CD4-positive, alpha-beta T cell treated with Interleukin-17A for 1 hour (primary cell): ENCODE measurements at regions not wholly inside any gene's neighbourhood (a gene's known extent, or its start where the extent isn't known, plus 50 kb on each side); places are given as distances from the start of the nearest gene placed in this dataset.

ENCODE experiments used
- DNase-seq: peaks from one replicate; pipeline ENCODE4 v3.0.0-alpha.2; 2020

- DNase-seq = no peak
These were observed 363.7 kb downstream of the ALG10 start for GRCh38 chr12:34386016-34386415.

DNA sequence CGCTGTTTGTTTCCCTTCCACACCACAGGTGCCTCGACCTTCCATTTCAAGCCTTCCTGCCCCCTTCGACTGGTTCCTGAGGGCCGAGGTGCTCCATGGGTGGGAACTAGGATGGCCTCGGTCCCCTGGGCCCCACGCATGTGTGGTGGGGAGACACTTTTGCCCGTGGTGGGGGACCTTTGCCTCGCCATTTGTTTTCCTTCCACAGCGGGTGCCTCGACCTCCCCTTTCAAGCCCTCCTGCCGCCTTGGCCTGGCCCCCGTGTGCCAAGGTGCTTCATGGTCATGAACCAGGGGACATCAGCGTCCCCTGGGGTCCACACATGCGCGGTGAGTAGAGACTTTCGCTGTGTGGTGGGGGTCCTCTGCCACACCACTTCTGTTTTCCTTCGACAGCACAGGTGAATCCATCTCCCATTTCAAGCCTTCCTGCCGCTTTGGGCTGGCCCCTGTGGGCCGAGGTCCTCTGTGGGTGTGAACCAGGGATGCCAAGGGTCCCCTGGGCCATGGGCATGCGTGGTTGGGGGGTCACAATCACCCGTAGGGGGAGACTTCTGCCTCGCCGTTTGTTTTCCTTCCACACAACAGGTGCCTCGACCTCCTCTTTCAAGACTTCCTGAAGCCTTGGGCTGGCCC, 364.4 kb downstream of the ALG10 start:
- no peak for DNase-seq

DNA sequence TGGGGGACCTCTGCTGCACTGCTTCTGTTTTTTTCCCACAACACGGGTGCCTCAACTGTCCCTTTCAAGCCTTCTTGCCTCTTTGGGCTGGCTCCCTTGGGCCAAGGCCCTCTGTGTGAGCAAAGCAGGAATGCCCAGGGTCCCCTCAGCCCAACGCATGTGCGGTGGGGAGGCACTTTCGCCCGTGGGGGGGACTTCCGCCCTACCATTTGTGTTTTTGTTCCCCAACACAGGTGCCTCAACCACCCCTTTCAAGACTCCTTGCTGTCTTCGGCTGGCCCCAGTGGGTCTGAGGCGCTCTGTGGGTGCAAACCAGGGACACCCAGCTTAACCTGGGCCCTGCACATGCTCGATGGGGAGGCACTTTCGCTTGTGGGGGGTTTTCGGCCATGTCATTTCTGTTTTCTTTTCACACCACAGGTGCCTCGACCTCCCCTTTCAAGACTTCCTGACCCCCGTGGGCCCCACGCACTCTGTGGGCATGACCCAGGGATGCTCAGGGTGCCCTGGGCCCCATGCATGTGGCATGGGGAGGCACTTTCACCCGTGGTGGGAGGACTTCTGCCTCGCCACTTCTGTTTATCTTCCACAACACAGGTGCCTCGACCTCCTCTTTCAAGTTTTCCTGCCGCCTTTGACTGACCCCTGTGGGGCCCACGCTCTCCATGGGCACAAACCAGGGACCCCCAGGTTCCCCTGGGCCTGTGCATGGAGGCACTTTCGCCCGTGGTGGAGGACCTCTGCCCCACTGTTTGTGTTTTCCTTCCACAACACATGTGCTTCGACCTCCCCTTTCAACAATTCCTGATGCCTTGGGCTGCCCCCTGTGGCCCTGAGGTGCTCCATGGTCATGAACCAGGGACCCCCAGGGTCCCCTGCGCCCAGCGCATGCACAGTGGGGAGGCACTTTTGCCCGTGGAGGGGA, 365.7 kb downstream of the ALG10 start:
- no peak for DNase-seq

DNA sequence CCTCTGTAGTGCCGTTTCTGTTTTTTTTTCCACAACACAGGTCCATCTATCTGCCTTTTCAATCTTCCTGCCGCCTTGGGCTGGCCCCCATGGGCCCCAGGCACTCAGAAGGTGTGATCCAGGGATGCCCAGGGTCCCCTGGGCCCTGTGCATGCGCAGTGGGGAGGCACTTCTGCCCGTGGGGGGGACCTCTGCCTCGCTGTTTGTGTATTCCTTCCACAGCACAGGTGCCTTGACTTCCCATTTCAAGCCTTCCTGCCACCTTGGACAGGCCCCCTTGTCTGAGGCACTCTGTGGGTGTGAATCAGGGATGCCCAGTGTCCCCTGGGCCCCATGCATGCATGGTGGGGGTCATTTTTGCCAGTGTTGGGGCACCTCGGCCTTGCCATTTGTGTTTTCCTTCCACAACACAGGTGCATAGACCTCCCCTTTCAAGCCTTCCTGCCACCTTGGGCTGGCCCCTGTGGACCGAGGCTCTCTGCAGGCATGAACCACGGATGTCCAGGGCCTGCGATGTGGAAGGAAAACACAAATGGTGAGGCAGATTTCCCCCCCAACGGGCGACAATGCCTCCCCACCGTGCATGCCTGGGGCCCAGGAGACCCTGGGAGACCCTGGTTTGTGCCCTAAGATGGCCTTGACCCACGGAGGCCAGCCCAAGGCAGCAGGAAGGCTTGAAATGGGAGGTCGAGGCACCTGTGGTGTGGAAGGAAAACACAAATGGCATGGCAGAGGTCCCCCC, 366.5 kb downstream of the ALG10 start:
- DNase-seq = no peak

DNA sequence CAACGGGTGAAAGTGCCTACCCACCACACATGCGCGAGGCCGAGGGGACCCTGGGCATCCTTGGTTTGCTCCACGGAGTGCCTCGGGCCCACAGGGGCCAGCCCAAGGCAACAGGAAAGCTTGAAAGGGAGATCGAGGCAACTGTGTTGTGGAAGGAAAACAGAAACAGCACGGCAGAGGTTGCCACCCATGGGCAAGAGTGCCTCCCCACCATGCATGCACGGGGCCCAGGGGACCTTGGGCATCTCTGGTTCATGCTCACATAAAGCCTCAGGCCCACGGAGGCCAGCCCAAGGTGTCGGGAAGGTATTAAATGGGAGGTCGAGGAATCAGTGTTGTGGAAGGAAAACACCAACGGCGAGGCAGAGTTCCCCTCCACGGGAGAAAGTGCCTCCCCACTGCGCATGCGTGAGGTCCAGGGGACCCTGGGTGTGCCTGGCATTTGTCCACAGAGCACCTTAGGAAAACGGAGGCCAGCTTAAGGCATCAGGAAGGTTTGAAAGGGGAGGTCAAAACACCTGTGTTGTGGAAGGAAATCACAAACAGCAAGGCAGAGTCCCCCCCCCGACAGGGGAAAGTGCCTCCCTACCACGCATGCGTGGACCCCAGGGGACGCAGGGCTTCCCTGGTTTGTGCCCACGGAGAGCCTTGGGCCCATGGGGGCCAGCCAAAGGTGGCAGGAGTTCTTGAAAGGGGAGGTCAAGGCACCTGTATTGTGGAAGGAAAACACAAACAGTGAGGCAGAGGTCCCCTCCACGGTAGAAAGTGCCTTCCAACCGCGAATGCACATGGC, 367.3 kb downstream of the ALG10 start:
- DNase-seq = no peak

DNA sequence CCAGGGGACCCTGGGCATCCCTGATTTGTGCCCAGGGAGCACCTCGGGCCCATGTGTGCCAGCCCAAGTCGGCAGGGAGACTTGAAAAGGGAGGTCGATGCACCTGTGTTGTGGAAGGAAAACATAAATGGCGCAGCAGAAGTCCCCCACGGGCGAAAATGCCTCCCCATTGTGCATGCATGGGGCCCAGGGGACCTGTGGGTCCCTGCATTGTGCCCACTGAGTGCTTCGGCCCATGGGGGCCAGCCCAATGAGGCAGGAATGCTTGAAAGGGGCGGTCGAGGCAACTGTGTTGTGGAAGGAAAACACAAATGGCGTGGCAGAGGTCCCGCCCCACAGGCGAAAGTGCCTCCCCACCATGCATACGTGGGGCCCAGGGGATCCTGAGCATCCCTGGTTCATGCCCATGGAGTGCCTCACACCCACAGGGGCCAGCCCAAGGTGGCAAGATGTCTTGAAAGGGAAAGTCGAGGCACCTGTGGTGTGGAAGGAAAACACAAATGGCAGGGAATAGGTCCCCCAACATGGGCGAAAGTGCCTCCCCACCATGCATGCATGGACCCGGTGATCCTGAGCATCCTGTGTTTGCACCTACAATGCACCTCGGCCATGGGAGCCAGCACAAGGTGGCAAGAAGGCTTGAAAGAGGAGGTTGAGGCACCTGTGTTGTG, 368.0 kb downstream of the ALG10 start:
- no peak for DNase-seq

- no peak for DNase-seq
These were observed 368.8 kb downstream of the ALG10 start for GRCh38 chr12:34390846-34391700.

- no peak for DNase-seq
These were observed 369.7 kb downstream of the ALG10 start for GRCh38 chr12:34391771-34392581.

DNA sequence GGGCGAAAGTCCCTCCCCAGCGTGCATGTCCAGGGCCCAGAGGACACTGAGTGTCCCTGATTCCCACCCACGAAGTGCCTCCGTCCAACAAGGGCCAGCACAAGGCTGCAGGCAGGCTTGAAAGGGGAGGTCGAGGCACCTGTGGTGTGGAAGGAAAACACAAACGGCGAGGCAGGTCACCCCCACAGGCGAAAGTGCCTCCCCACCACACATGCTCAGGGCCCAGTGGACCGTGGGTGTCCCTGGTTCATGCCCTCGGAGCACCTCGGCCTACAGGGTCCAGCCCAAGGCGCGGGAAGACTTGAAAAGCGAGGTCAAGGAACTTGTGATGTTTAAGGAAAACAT, 370.4 kb downstream of the ALG10 start:
- no peak for DNase-seq

GRCh38 chr12:34393086-34393820, 371.0 kb downstream of the ALG10 start:
- no peak for DNase-seq

DNA sequence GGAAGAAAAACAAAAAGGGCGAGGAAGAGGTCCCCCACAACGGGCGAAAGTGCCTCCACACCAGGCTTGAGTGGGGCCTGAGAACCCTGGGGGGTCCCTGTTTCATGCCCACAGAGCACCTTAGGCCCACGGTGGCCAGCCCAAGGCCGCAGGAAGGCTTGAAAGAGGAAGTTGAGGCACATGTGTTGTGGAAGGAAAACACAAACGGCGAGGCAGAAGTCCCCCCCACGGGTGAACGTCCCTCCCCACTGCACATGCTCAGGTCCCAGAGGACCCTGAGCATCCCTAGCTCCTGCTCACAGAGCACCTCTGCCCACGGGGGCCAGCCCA, 371.5 kb downstream of the ALG10 start:
- DNase-seq = no peak

GRCh38 chr12:34394211-34395055, 372.1 kb downstream of the ALG10 start:
- DNase-seq = no peak

DNA sequence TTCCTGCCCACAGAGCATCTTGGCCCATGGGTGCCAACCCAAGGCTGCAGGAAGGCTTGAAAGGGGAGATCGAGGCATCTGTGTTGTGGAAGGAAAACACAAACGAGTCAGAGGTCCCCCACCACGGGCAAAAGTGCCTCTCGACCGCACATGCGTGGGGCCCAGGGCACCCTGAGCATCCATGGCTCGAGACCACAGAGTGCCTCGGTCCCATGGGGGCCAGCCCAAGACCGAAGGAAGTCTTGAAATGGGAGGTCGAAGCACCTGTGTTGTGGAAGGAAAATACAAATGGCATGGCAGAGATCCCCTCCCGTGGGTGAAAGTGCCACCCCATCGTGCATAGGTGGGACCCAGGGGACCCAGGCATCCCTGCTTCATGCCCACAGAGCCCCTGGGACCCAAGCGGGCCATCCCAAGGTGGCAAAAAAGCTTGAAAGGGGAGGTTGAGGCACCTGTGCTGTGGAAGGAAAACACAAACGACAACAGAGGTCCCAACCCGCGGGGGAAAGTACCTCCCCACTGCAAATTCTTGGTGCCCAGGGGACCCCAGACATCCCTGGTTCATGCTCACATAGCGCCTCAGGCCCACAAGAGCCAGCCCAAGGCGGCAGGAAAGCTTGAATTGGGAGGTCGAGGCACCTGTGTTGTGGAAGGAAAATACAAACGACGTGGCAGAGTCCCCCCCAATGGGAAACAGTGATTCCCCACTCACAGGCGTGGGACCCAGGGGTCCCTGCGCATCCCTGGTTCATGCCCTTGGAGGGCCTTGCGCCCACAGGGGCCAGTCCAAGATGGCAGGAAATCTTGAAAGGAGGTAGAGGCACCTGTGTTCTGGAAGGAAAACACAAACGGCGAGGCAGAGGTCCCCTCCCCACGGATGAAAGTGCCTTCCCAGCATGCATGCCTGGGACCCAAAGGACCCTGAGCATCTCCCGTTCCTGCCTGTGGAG, 373.0 kb downstream of the ALG10 start:
- no peak for DNase-seq

GRCh38 chr12:34396006-34396860, 373.9 kb downstream of the ALG10 start:
- no peak for DNase-seq

DNA sequence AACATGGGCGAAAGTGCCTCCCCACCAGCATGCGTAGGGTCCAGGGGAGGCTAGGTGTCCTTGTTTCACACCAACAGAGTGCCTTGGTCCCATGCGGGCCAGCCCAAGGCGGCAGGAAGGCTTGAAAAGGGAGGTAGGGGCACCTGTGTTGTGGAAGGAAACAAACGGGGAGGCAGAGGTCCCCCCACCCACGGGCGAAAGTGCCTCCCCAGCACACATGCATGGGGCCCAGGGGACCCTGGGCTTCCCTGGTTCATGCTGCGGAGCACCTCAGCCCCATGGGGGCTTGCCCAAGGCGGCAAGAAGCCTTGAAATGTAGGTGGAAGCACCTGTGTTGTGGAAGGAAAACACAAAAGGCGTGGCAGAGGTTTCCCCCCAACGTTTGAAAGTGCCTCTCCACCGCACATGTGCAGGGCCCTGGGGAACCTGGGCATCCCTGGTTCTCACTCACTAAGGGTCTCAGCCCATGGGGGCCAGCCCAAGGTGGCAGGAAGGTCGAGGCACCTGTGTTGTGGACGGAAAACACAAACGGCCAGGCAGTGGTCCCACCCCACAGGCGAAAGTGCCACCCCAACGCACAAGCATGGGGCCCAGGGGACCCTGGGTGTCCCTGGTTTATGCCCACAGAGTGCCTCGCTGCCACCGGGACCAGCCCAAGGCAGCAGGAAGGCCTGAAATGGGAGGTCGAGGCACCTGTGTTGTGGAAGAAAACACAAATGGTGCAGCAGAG, 374.7 kb downstream of the ALG10 start:
- DNase-seq = no peak
